PC-9 (cell line): ENCODE measurements at regions not wholly inside any gene's neighbourhood (a gene's known extent, or its start where the extent isn't known, plus 50 kb on each side); places are given as distances from the start of the nearest gene placed in this dataset.

Experiments used
- BruUV-seq: library from RNA; stranded (reverse); fragments of 400-500 nt; replicated peaks from 2 replicates; lab custom pipeline; 2021; lab: Mats Ljungman, UMichigan
- CTCF ChIA-PET: fragments of 300-600 bp; sonication (Branson Sonifier 250); formaldehyde crosslinking; loops from one replicate; lab custom pipeline; 2022; ENCODE audit warnings: antibody characterized with exemption; lab: Charles Lee
- POLR2A ChIA-PET: fragments of 300-600 bp; sonication (Branson Sonifier 250); formaldehyde crosslinking; loops from one replicate; lab custom pipeline; 2022; ENCODE audit warnings: antibody characterized with exemption; ENCODE audit not compliant: unreplicated experiment; lab: Charles Lee
- DNase-seq, 2 experiments: peaks; one replicate each; pipeline versions ENCODE4 v3.0.0 to v3.0.0-alpha.2; 2015 to 2022; ENCODE audit warnings: mixed read lengths in 1 of 2
- H2AFZ ChIP-seq: fragments of 200-600 bp; sonication (generic); 2 replicates; pipeline ENCODE4 v1.8.1; 2017; ENCODE audit warnings: antibody characterized with exemption
- H3F3A ChIP-seq: fragments of 200-600 bp; sonication (generic); 2 replicates; pipeline ENCODE4 v1.8.1; 2017; ENCODE audit warnings: antibody characterized with exemption, mild to moderate bottlenecking, low read depth; ENCODE audit not compliant: insufficient read depth
- H3K27ac ChIP-seq: fragments of 200-600 bp; sonication (generic); 2 replicates; pipeline ENCODE4 v1.6.1; 2016; ENCODE audit warnings: mixed run types
- H3K27me3 ChIP-seq: fragments of 200-600 bp; sonication (generic); 2 replicates; pipeline ENCODE4 v1.6.1; 2016; ENCODE audit warnings: low read depth, mixed run types; ENCODE audit not compliant: insufficient read depth
- H3K36me3 ChIP-seq: fragments of 200-600 bp; sonication (generic); 2 replicates; pipeline ENCODE4 v1.6.1; 2016; ENCODE audit warnings: low read depth, mixed run types
- H3K4me1 ChIP-seq: fragments of 200-600 bp; sonication (generic); replicated peaks from 2 replicates; pipeline ENCODE4 v1.6.1; 2016; ENCODE audit warnings: mixed run types; ENCODE audit not compliant: insufficient read depth
- H3K4me2 ChIP-seq: fragments of 200-600 bp; sonication (generic); 2 replicates; pipeline ENCODE4 v1.6.1; 2017; ENCODE audit warnings: mixed run types
- H3K4me3 ChIP-seq: fragments of 200-600 bp; sonication (generic); 2 replicates; pipeline ENCODE4 v1.6.1; 2016; ENCODE audit warnings: mixed run types
- H3K79me2 ChIP-seq: fragments of 200-600 bp; sonication (generic); 2 replicates; pipeline ENCODE4 v1.6.1; 2017; ENCODE audit warnings: low read depth, mixed run types
- H3K9me2 ChIP-seq: fragments of 200-600 bp; sonication (generic); 2 replicates; pipeline ENCODE4 v1.8.1; 2017; ENCODE audit warnings: mild to moderate bottlenecking; ENCODE audit not compliant: insufficient read depth
- H3K9me3 ChIP-seq: fragments of 200-600 bp; sonication (generic); 2 replicates; pipeline ENCODE4 v1.8.1; 2016; ENCODE audit warnings: low read depth; ENCODE audit not compliant: insufficient read depth
- H4K20me1 ChIP-seq: fragments of 200-600 bp; sonication (generic); 2 replicates; pipeline ENCODE4 v1.8.1; 2017; ENCODE audit not compliant: insufficient read depth
- CTCF ChIP-seq: fragments of 200-600 bp; sonication (generic); conservative IDR thresholded peaks from 2 replicates; pipeline ENCODE4 v1.6.1; 2017; ENCODE audit warnings: mixed run types, antibody characterized with exemption, mild to moderate bottlenecking, moderate library complexity
- EZH2 ChIP-seq: fragments of 200-600 bp; sonication (generic); IDR thresholded peaks from 2 replicates; pipeline ENCODE4 v1.8.0; 2017; ENCODE audit warnings: antibody characterized with exemption, low read depth
- intact Hi-C: fragments of 100-400 bp; cut with micrococcal nuclease; formaldehyde crosslinking; loops from one replicate; pipeline ENCODE4 v1.10.0; 2022; ENCODE audit not compliant: unreplicated experiment

DNA sequence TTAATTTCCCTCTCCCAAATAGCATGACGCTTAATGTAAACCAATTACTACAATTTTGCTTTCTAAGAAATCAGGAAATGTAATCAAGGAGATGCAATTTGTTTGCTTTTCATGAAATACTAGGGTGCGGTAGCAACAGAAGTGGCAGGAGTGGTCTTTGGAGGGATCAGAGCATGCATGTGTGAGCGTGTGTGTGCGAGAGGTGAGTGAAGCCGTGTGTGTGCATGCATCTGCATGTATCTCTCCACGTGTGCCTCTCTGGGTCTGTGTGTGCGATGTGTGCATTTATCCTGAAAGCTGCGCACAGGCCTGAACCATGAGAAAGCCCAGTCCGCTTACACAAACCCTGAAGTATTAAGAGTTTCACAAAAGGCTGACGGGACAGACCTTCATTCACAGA is 249.8 kb upstream of the C1orf174 start:
- Histone ChIP-seq H3K79me2 (no peaks in the 10 kb centered on the region), H3F3A (no peaks in the 10 kb centered on the region), H3K27ac (no peak overlapping the region), H3K4me2 (no peak overlapping the region), H3K4me1 (no peaks in the 10 kb centered on the region), H3K9me2 (no peaks in the 10 kb centered on the region), H3K4me3 (no peak overlapping the region), H3K27me3 (peaks cover 92% of the 10 kb centered on the region), H3K36me3 (no peaks in the 10 kb centered on the region), H2AFZ (no peak overlapping the region), H4K20me1 (no peaks in the 10 kb centered on the region), H3K9me3 (no peaks in the 10 kb centered on the region)
- ChIA-PET POLR2A (no interaction called here), CTCF (no interaction called here)
- no TSS peak for BruUV-seq
- DNase-seq: no peak
- TF ChIP-seq EZH2: no peak
- TF ChIP-seq CTCF: no peak
- intact Hi-C loops: no loop called here

GRCh38 chr1:4150262-4150661 is 250.2 kb upstream of the C1orf174 start:
- no peak for DNase-seq
- Histone ChIP-seq H3K4me1 (no peaks in the 10 kb centered on the region), H3K4me3 (no peak overlapping the region), H3K9me2 (no peaks in the 10 kb centered on the region), H3K79me2 (no peaks in the 10 kb centered on the region), H3K27me3 (peaks cover 93% of the 10 kb centered on the region), H4K20me1 (no peaks in the 10 kb centered on the region), H3K4me2 (no peak overlapping the region), H2AFZ (no peak overlapping the region), H3K27ac (no peak overlapping the region), H3K36me3 (no peaks in the 10 kb centered on the region), H3K9me3 (no peaks in the 10 kb centered on the region), H3F3A (no peaks in the 10 kb centered on the region)
- ChIA-PET CTCF (no interaction called here), POLR2A (no interaction called here)
- intact Hi-C loops: no loop called here
- BruUV-seq: no TSS peak
- TF ChIP-seq CTCF (no peak), EZH2 (no peak)

- Histone ChIP-seq H3K27ac (no peak overlapping the region), H3K9me3 (no peaks in the 10 kb centered on the region), H3K27me3 (peaks cover 89% of the 10 kb centered on the region), H3K4me2 (no peak overlapping the region), H4K20me1 (no peaks in the 10 kb centered on the region), H3K4me3 (no peak overlapping the region), H3K79me2 (no peaks in the 10 kb centered on the region), H2AFZ (no peak overlapping the region), H3K36me3 (no peaks in the 10 kb centered on the region), H3F3A (no peaks in the 10 kb centered on the region), H3K4me1 (no peaks in the 10 kb centered on the region), H3K9me2 (no peaks in the 10 kb centered on the region)
- intact Hi-C loops: no loop called here
- no peak for TF ChIP-seq EZH2
- no peak for TF ChIP-seq CTCF
- POLR2A ChIA-PET: no interaction called here
- no TSS peak for BruUV-seq
- DNase-seq: no peak
- CTCF ChIA-PET: interaction anchor here (0.6 kb wide), 1 partner anchor 992 kb away, joined by 3 read pairs; no protein-coding TSS in a partner anchor
Measured at GRCh38 chr1:4152266-4152665, 252.2 kb upstream of the C1orf174 start.
